AG04449 (cell line): ENCODE measurements at regions not wholly inside any gene's neighbourhood (a gene's known extent, or its start where the extent isn't known, plus 50 kb on each side); places are given as distances from the start of the nearest gene placed in this dataset.

Experiments used
- CTCF ChIA-PET: fragments of 350-600 bp; formaldehyde crosslinking; extraction: SDS; loops from one replicate; lab custom pipeline; 2021; ENCODE audit warnings: antibody characterized with exemption; lab: Yijun Ruan, JAX
- POLR2A ChIA-PET: fragments of 400-600, 350-600 bp; formaldehyde crosslinking; extraction: SDS; loops from one replicate; lab custom pipeline; 2020; ENCODE audit warnings: antibody characterized with exemption, inconsistent platforms; lab: Yijun Ruan, JAX
- DNase-seq: peaks from one replicate; pipeline ENCODE4 v3.0.0-alpha.2; 2010; ENCODE audit warnings: low read depth, low spot score
- H3K4me3 ChIP-seq: 2 replicates; pipeline ENCODE4 v1.5.1; 2011; ENCODE audit warnings: low read depth, mild to moderate bottlenecking, control low read depth, low read length
- CTCF ChIP-seq: IDR thresholded peaks from one replicate; pipeline ENCODE4 v1.5.1; 2011; ENCODE audit warnings: mild to moderate bottlenecking, moderate library complexity, low read length, control low read depth, inconsistent platforms; ENCODE audit not compliant: insufficient read depth; ENCODE audit errors: missing control alignments

- TF ChIP-seq CTCF = no peak
- ChIA-PET POLR2A (interaction anchor here (0.6 to 1.8 kb wide), 8 partner anchors 9 to 374 kb away, joined by 3 to 19 read pairs (median 5); partner anchors contain the start of gene THBS1), CTCF (interaction anchor here (0.9 kb wide), 1 partner anchor 506 kb away, joined by 3 read pairs; no protein-coding TSS in a partner anchor)
- no peak overlapping the region for H3K4me3 ChIP-seq
- DNase-seq = peak; percentile 99
Observed at GRCh38 chr15:39213385-39213840, 367.5 kb upstream of the THBS1 start.

- no peak overlapping the region for H3K4me3 ChIP-seq
- TF ChIP-seq CTCF = no peak
- ChIA-PET POLR2A (no interaction called here), CTCF (no interaction called here)
- DNase-seq = no peak
Observed at GRCh38 chr15:39215015-39215414, 365.9 kb upstream of the THBS1 start.

GRCh38 chr15:39216816-39217215 lies 364.1 kb upstream of the THBS1 start:
- H3K4me3 ChIP-seq = no peak overlapping the region
- no peak for DNase-seq
- CTCF ChIA-PET = no interaction called here
- POLR2A ChIA-PET = interaction anchor here (0.7 kb wide), 1 partner anchor 11 kb away, joined by 3 read pairs; no protein-coding TSS in a partner anchor
- no peak for TF ChIP-seq CTCF

GRCh38 chr15:39219608-39220007 lies 361.3 kb upstream of the THBS1 start:
- ChIA-PET CTCF (no interaction called here), POLR2A (interaction anchor here (0.6 kb wide), 1 partner anchor 320 kb away, joined by 3 read pairs; no protein-coding TSS in a partner anchor)

GRCh38 chr15:39226169-39226937 lies 354.5 kb upstream of the THBS1 start:
- ChIA-PET CTCF (no interaction called here), POLR2A (no interaction called here)

More at GRCh38 chr15:39219608-39220007, 361.3 kb upstream of the THBS1 start:
- no peak for DNase-seq
- no peak for TF ChIP-seq CTCF
- no peak overlapping the region for H3K4me3 ChIP-seq

More at GRCh38 chr15:39226169-39226937, 354.5 kb upstream of the THBS1 start:
- DNase-seq = no peak
- no peak overlapping the region for H3K4me3 ChIP-seq
- no peak for TF ChIP-seq CTCF
